SU-DHL-6 (cell line): ENCODE measurements at regions not wholly inside any gene's neighbourhood (a gene's known extent, or its start where the extent isn't known, plus 50 kb on each side); places are given as distances from the start of the nearest gene placed in this dataset.

ENCODE experiments used
- EZH2phosphoT487 ChIP-seq: fragments of 200-600 bp; sonication (generic), shearing (Covaris generic); conservative IDR thresholded peaks from 2 replicates; pipeline ENCODE4 v1.6.1; 2018; ENCODE audit warnings: mild to moderate bottlenecking, antibody characterized with exemption, low read length, moderate library complexity, mixed read lengths
- TF ChIP-seq, protein P1 (sequence below): fragments of 200-600 bp; sonication (generic); IDR thresholded peaks from one replicate; pipeline ENCODE4 v1.5.1; 2017; ENCODE audit warnings: antibody characterized with exemption, mild to moderate bottlenecking, low read length, moderate library complexity; ENCODE audit not compliant: insufficient read depth, poor library complexity, severe bottlenecking

DNA sequence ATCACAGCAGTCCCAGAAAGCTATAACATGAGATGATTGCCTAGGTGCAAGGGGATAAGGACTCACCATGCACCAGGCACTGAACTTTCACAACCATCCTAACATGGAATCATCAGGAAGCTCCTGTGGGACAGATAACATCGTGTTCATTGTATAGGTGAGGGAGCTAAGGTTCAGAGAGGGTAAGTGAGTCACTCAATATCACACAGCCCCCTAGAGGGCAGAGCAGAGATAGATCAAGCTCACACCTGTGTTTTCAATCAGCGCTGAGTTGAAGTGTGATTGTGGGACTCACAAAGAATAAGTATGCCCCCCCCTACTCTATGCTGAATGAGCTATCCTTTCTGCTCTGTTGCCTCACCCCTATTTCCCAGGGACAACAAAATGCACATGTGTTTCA lies 377.7 kb upstream of the ERCC4 start:
- TF ChIP-seq, protein P1, sequence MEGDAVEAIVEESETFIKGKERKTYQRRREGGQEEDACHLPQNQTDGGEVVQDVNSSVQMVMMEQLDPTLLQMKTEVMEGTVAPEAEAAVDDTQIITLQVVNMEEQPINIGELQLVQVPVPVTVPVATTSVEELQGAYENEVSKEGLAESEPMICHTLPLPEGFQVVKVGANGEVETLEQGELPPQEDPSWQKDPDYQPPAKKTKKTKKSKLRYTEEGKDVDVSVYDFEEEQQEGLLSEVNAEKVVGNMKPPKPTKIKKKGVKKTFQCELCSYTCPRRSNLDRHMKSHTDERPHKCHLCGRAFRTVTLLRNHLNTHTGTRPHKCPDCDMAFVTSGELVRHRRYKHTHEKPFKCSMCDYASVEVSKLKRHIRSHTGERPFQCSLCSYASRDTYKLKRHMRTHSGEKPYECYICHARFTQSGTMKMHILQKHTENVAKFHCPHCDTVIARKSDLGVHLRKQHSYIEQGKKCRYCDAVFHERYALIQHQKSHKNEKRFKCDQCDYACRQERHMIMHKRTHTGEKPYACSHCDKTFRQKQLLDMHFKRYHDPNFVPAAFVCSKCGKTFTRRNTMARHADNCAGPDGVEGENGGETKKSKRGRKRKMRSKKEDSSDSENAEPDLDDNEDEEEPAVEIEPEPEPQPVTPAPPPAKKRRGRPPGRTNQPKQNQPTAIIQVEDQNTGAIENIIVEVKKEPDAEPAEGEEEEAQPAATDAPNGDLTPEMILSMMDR = peak; percentile 12
- TF ChIP-seq EZH2phosphoT487 = no peak
